Skin epidermis (tissue), 12 donors: ENCODE measurements at regions not wholly inside any gene's neighbourhood (a gene's known extent, or its start where the extent isn't known, plus 50 kb on each side); places are given as distances from the start of the nearest gene placed in this dataset.
"Not testable (repeated sequence)": the region's sequence is repeated elsewhere in the genome, so short reads cannot be mapped to it uniquely, and the experiment has no call there.

Experiments used
- H3K27ac ChIP-seq, 21 experiments: fragments of 200-600 bp; sonication (generic) in 11 of 21; one replicate each; pipeline ENCODE4 v1.5.0; 2020; ENCODE audit warnings: mild to moderate bottlenecking in 3 of 21, inconsistent platforms in 2 of 21, moderate library complexity in 2 of 21
- H3K4me3 ChIP-seq, 7 experiments: fragments of 200-600 bp; sonication (generic) in 2 of 7; one replicate each; pipeline ENCODE4 v1.5.0; 2020; ENCODE audit warnings: inconsistent platforms in 2 of 7, mild to moderate bottlenecking in 2 of 7, moderate library complexity in 1 of 7

GRCh38 chr3:44160818-44161217, 80.9 kb upstream of the TOPAZ1 start:
- H3K4me3 ChIP-seq: no peak overlapping the region
- H3K27ac ChIP-seq: no peak overlapping the region

DNA sequence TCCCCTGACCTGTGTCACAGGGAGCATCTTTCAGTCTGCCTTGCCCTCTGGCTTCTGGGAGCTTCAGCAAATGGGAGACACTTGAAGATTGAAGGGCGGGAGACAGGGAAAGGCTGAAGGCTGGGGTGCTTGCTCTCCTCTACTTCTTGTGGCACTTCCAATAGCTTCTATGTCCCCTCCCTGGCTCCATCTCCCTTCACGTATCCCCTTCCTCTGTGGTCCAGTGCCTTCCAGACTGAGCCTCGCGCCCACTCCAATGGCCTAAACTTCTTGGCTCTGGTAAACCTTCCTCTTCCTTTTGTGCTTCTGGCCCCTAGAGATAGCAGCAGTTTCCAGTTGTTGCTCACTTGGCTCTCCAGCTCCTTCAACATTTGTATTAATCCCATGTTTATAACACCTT, 69.8 kb upstream of the TOPAZ1 start:
- no peak overlapping the region for H3K27ac ChIP-seq

GRCh38 chr3:44172701-44173100, 69.0 kb upstream of the TOPAZ1 start:
- not testable (repeated sequence) for H3K4me3 ChIP-seq, H3K27ac ChIP-seq

More for the DNA sequence above, 69.8 kb upstream of the TOPAZ1 start:
- H3K4me3 ChIP-seq: no peak overlapping the region

- no peak overlapping the region for H3K4me3 ChIP-seq
- H3K27ac ChIP-seq: no peak overlapping the region
Measured at GRCh38 chr3:44173263-44173662, 68.4 kb upstream of the TOPAZ1 start.

- no peak overlapping the region for H3K4me3 ChIP-seq
- H3K27ac ChIP-seq: no peak overlapping the region
Measured at GRCh38 chr3:44175070-44175469, 66.6 kb upstream of the TOPAZ1 start.

DNA sequence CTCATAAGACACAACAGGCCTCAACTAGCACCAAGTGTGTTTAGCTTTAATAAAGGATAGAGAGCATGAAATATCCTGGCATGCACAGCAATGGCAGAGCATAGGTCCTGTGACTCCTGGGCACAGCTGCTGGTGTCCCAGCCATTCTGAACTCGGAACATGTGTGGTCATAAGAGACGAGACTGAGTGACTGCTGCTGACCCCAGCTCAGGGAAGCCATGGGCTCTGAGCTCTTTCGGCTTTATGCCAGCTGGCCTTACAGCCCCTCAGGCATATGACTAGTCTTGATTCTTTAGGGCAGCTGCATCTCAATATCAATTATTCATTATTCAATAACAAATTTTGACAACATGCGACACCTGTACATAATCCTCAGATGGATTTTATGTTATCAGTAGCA, 62.4 kb upstream of the TOPAZ1 start:
- Histone ChIP-seq H3K4me3 (no peak overlapping the region), H3K27ac (no peak overlapping the region)

DNA sequence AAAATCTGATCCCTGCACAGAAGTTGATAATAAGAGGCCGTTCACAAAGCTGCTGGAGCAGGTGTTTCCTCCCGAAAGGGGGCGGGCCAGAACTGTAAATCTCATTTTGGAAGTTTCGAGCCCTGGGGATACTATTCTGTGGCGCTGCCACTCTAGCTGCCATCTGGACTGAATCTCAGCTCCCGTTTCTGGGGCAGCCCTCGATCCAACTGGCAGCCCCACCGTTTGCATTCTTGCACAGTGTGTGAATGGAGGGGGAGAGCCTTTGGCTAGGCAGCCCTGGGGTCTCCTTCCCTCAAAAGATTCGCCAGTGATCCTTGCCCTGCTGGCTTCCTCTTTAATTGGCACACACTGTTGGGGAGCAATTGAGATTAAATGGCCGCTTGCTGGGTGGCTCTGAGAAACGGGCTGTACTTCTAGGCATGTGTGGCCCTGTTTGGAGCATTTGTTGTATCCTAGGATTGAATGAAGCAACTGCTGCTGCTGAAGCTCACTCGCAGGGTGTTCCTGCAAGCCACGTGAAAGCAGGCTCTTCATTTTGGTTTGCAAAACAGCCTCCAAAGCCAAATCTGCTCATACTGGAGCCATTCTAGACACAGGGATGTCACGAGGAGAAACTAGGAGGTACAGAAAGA, 57.2 kb upstream of the TOPAZ1 start:
- no peak overlapping the region for H3K27ac ChIP-seq
- H3K4me3 ChIP-seq: peak overlapping the region in 1 of 7 experiments; percentile 8

DNA sequence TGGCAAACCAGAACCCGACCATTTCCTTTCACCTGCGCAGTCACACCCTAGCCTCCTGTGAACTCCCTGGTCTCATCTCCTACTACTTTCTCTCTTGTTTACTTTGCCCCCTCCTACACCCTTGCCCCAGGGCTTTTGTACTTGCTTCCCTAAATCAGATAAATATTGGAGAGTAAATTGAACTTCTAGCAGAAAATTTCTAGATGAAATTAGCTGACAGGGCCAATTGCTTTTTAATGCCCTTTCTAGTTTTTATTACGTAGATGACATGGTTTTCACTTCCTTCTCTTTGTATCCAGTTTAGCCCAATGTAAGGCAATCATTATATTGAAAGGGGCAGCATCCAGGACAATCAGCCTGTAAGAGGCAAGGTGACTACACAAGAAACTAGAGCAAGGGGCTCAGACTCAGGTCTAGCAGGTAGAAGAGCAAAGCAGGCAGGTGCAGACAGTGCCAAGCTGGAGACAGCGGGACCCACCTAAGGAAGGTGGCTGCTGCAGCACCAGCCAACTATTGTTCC, 56.2 kb upstream of the TOPAZ1 start:
- no peak overlapping the region for H3K27ac ChIP-seq

GRCh38 chr3:44186111-44186672, 55.5 kb upstream of the TOPAZ1 start:
- Histone ChIP-seq H3K4me3 (no peak overlapping the region), H3K27ac (no peak overlapping the region)

More for the DNA sequence above, 56.2 kb upstream of the TOPAZ1 start:
- H3K4me3 ChIP-seq: no peak overlapping the region

DNA sequence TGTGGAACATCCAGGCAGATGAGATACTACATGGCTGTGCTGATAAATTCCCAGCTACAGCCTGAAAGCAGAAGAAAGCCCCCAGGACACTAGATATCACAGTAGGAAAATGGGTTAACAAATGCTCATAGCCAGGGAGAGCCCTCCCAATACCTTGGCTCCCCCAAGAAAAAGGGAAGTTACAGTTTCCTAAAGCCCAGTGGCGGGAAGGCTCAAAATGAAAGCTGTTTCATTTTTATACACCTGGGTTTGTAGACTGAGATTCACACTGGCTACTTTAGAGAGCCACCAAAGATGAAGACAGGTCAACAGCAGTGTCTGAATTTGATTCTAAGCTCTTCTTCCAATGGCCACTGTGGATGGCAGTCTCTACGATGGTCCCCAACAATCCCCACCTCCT, 55.0 kb upstream of the TOPAZ1 start:
- H3K27ac ChIP-seq: no peak overlapping the region
- H3K4me3 ChIP-seq: no peak overlapping the region
